ENCODE measurements at regions not wholly inside any gene's neighbourhood (a gene's known extent, or its start where the extent isn't known, plus 50 kb on each side); places are given as distances from the start of the nearest gene placed in this dataset.

- TF ChIP-seq, protein P1, sequence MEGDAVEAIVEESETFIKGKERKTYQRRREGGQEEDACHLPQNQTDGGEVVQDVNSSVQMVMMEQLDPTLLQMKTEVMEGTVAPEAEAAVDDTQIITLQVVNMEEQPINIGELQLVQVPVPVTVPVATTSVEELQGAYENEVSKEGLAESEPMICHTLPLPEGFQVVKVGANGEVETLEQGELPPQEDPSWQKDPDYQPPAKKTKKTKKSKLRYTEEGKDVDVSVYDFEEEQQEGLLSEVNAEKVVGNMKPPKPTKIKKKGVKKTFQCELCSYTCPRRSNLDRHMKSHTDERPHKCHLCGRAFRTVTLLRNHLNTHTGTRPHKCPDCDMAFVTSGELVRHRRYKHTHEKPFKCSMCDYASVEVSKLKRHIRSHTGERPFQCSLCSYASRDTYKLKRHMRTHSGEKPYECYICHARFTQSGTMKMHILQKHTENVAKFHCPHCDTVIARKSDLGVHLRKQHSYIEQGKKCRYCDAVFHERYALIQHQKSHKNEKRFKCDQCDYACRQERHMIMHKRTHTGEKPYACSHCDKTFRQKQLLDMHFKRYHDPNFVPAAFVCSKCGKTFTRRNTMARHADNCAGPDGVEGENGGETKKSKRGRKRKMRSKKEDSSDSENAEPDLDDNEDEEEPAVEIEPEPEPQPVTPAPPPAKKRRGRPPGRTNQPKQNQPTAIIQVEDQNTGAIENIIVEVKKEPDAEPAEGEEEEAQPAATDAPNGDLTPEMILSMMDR (IDR thresholded peaks at IDR 0.05 in 2 of 3, conservative IDR thresholded peaks at IDR 0.05 in 1 of 3; ENCODE audit: insufficient read depth in 2 of 3, low read depth in 1 of 3, low read length in 3 of 3), result no peak
- TF ChIP-seq CREM (IDR thresholded peaks at IDR 0.05; ENCODE audit: low read depth) (no peak), IRF2 (CRISPR knock-in tag; IDR thresholded peaks at IDR 0.05) (no peak), ZBTB7A (IDR thresholded peaks at IDR 0.05; ENCODE audit: borderline replicate concordance, control insufficient read depth, low read depth, low read length) (no peak), SREBF2 (CRISPR knock-in tag; IDR thresholded peaks at IDR 0.05) (no peak), MTF1 (CRISPR knock-in tag; IDR thresholded peaks at IDR 0.05; ENCODE audit: borderline replicate concordance) (no peak), OTX1 (CRISPR knock-in tag; IDR thresholded peaks at IDR 0.05) (no peak), NRF1 (conservative IDR thresholded peaks at IDR 0.05 in 1 of 2, IDR thresholded peaks at IDR 0.05 in 1 of 2) (no peak), BHLHE40 (IDR thresholded peaks at IDR 0.05; ENCODE audit: low read length) (no peak), GABPA (tag; conservative IDR thresholded peaks at IDR 0.05; ENCODE audit: low read depth) (no peak), NR2C2 (CRISPR knock-in tag; IDR thresholded peaks at IDR 0.05) (no peak), NR2C2 (tag; IDR thresholded peaks at IDR 0.05) (no peak), ZNF24 (IDR thresholded peaks at IDR 0.05) (no peak), EP400 (IDR thresholded peaks at IDR 0.05) (no peak)
Observed at GRCh38 chr9:80571953-80572352, 1000.2 kb downstream of the TLE4 start.
